ENCODE measurements at regions not wholly inside any gene's neighbourhood (a gene's known extent, or its start where the extent isn't known, plus 50 kb on each side); places are given as distances from the start of the nearest gene placed in this dataset.
"Not testable (repeated sequence)": the region's sequence is repeated elsewhere in the genome, so short reads cannot be mapped to it uniquely, and the experiment has no call there.

DNA sequence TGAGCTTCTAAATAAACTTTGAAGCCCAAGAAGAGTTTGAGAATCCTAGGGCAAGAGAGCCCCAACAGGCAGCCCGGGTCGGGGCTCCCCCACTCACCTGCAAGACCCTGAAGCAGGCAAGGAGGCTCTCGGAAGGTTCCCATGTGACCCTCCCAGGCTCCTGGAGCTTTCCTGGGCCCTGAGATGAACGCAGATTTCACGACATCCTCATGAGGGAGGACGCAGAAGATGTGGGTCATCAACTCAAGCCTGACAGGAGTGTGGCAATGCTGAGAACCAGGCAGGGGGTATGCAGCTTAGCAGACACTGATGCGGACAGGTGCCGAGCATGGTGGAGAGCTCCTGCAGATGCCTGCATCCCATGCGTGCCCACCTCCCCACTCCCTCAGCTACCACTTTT is 184.5 kb upstream of the SLC24A3 start:
- DNase-seq, result no peak

DNA sequence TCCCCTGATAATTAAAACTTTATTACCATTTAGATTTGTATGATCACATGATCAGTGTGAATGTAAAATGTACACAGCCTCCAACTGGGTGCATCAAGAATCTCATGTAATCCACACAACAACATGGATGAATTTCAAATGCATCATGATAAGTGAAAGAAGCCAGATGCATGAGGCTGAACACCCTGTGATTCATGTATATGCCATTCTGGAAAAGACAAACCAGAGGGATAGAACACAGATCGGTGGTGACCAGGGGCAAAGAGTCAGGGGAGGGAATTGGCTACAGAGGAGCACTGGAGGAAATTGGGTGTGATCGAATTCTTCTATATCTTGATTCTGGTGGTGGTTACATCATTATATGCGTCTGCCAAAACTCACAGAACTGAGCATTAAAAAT is 170.7 kb upstream of the SLC24A3 start:
- no peak for DNase-seq

- DNase-seq, result no peak
These were observed 167.1 kb upstream of the SLC24A3 start for GRCh38 chr20:19045371-19045770.

- DNase-seq, result no peak
These were observed 165.1 kb upstream of the SLC24A3 start for GRCh38 chr20:19047040-19047950.

- DNase-seq, result no peak
These were observed 164.5 kb upstream of the SLC24A3 start for GRCh38 chr20:19047951-19048296.

GRCh38 chr20:19048995-19049501 is 163.4 kb upstream of the SLC24A3 start:
- no peak for DNase-seq

DNA sequence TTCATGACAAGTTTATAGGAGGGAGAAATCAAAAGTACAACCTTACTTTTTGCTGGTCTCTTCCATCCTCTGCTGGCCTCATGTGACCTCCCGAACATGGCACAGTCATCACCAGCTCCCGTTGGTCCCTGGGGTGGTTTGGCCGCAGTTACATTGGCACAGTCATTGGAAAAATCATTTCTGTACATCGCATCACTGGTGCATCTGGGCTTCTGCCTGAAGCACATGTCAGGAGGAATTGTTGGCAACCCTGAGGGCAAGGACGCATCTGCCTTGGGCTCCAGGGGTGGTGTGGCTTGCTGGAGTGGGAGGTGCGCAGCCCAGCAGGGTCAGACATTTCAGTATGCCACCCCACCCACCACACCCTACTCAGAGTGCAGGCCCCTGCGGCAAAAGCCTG is 162.9 kb upstream of the SLC24A3 start:
- no peak for DNase-seq

- DNase-seq, result no peak
These were observed 155.5 kb upstream of the SLC24A3 start for GRCh38 chr20:19056909-19057308.

- not testable (repeated sequence) for DNase-seq
These were observed 147.7 kb upstream of the SLC24A3 start for GRCh38 chr20:19064788-19065187.

DNA sequence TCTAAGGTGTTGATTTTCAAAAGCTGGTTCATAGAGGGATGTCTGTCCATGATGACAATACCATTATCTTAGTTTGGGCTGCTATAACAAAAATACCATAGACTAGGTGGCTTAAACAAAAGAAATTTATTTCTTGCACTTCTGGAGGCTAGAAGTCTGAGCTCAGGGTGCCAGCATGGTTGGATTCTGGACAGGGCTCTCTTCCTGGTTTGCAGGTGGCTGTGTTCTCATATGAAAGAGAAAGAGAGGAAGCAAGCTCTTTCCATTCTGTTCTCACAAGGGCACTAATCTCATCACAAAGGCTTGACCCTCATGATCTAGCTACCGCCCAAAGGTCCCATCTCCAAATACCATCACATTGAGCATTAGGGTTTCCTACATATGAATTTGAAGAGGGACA is 144.5 kb upstream of the SLC24A3 start:
- DNase-seq, result no peak

GRCh38 chr20:19070026-19070425 is 142.4 kb upstream of the SLC24A3 start:
- DNase-seq, result no peak

DNA sequence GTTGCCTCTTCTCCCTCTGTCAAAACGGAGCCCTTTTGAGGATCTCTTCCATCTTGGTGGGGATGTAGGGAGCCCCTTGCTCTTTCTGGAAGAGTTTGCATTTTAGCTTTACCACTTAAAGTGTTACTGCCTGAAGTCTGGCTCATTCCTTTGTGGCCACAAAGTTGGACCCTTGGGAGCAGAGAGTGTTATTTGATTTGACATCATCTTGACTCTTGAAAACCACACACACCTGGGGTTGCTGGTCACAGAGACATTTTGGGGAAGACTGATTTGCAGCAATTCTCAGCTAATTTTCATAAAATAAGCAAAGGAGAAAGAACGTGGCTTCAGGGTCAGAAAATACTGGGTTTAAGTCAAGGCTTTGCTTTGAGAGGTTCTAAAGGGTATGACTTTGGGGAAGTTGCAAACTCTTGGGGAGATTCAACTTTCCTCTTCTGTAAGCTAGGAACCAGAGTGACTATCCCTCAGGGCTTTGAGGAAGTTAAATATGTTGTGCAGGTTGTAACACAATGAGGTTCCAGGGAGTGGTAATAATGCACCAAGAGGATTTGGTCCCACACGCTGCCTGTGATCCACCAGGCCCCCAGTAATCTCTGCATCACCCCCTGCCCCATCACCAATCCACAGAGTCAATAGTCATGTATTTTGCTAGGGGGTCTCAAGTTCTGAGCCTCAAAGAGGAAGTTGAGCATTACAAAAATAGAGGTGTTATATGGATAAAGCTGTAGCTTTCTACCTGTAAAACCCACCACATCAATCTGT is 141.6 kb upstream of the SLC24A3 start:
- DNase-seq, result no peak

- no peak for DNase-seq
These were observed 141.1 kb upstream of the SLC24A3 start for GRCh38 chr20:19071446-19071725.

- no peak for DNase-seq
These were observed 140.4 kb upstream of the SLC24A3 start for GRCh38 chr20:19071902-19072498.

GRCh38 chr20:19072988-19073387 is 139.5 kb upstream of the SLC24A3 start:
- no peak for DNase-seq

DNA sequence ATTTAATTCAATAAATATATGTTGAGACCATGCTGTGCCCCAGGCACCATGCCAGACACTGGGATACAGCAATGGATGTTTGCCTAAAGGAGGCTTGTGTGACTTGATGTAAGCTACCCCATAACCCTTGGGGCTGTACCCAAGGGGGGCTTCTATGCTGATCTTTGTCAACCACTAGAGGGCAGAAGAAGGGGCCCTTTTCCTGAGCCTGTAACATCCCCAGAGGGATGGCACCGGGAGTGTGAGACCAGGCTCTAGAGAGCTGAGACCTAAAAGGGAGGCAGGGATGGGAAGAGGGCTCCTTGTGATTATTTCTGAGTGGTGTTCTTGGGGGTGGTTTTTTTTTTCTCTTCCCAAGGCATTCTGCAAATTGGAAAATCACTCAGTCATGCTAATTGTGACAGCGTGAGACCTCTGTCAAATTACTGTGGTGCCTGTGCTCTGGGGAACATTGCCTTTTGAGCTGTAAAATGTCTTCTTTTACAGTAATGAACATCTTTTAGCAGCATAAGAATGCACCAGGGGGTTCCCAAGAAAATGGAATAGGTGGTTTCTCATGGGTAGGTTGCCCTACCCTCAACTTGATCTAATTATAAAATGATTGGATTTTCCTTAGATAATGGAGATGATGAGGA is 138.7 kb upstream of the SLC24A3 start:
- no peak for DNase-seq

GRCh38 chr20:19074356-19074755 is 138.1 kb upstream of the SLC24A3 start:
- no peak for DNase-seq

- no peak for DNase-seq
These were observed 137.5 kb upstream of the SLC24A3 start for GRCh38 chr20:19074828-19075516.

GRCh38 chr20:19077370-19078220 is 134.8 kb upstream of the SLC24A3 start:
- DNase-seq, result no peak

GRCh38 chr20:19078448-19079373 is 133.7 kb upstream of the SLC24A3 start:
- no peak for DNase-seq
